Kidney epithelial cell (primary cell): ENCODE measurements at regions not wholly inside any gene's neighbourhood (a gene's known extent, or its start where the extent isn't known, plus 50 kb on each side); places are given as distances from the start of the nearest gene placed in this dataset.

Experiments used
- DNase-seq: peaks from one replicate; pipeline ENCODE4 v3.0.0-alpha.2; 2010; ENCODE audit warnings: low read depth
- H3K27me3 ChIP-seq: 2 replicates; pipeline ENCODE4 v1.6.0; 2011; ENCODE audit warnings: low read length; ENCODE audit not compliant: control insufficient read depth, insufficient read depth
- H3K36me3 ChIP-seq: 2 replicates; pipeline ENCODE4 v1.5.1; 2011; ENCODE audit warnings: low read length; ENCODE audit not compliant: control insufficient read depth, insufficient read depth
- H3K4me3 ChIP-seq: 2 replicates; pipeline ENCODE4 v1.5.1; 2011; ENCODE audit warnings: low read depth, mild to moderate bottlenecking, control low read depth, low read length
- CTCF ChIP-seq: IDR thresholded peaks from 2 replicates; pipeline ENCODE4 v1.5.1; 2011; ENCODE audit warnings: mild to moderate bottlenecking, moderate library complexity, low read length, control low read depth, inconsistent platforms; ENCODE audit not compliant: insufficient read depth, poor library complexity, severe bottlenecking

GRCh38 chr13:90690458-90691080 lies 656.9 kb upstream of the MIR17HG start:
- H3K27me3 ChIP-seq: no peaks in the 10 kb centered on the region
- no peak overlapping the region for H3K4me3 ChIP-seq
- no peak for TF ChIP-seq CTCF
- no peaks in the 10 kb centered on the region for H3K36me3 ChIP-seq
- DNase-seq: no peak

GRCh38 chr13:90696254-90696653 lies 651.2 kb upstream of the MIR17HG start:
- peak; percentile 56 for DNase-seq
- TF ChIP-seq CTCF: no peak
- Histone ChIP-seq H3K4me3 (no peak overlapping the region), H3K27me3 (no peaks in the 10 kb centered on the region), H3K36me3 (no peaks in the 10 kb centered on the region)

GRCh38 chr13:90696656-90697055 lies 650.8 kb upstream of the MIR17HG start:
- Histone ChIP-seq H3K27me3 (no peaks in the 10 kb centered on the region), H3K36me3 (no peaks in the 10 kb centered on the region), H3K4me3 (no peak overlapping the region)
- DNase-seq: no peak
- no peak for TF ChIP-seq CTCF

GRCh38 chr13:90700340-90700739 lies 647.1 kb upstream of the MIR17HG start:
- no peak for DNase-seq
- Histone ChIP-seq H3K36me3 (no peaks in the 10 kb centered on the region), H3K4me3 (no peak overlapping the region), H3K27me3 (no peaks in the 10 kb centered on the region)
- TF ChIP-seq CTCF: no peak

GRCh38 chr13:90701264-90701663 lies 646.2 kb upstream of the MIR17HG start:
- no peak overlapping the region for H3K4me3 ChIP-seq
- no peaks in the 10 kb centered on the region for H3K36me3 ChIP-seq
- TF ChIP-seq CTCF: no peak
- no peak for DNase-seq
- no peaks in the 10 kb centered on the region for H3K27me3 ChIP-seq

- Histone ChIP-seq H3K36me3 (no peaks in the 10 kb centered on the region), H3K27me3 (no peaks in the 10 kb centered on the region), H3K4me3 (no peak overlapping the region)
- DNase-seq: no peak
- TF ChIP-seq CTCF: no peak
These were observed 645.4 kb upstream of the MIR17HG start for GRCh38 chr13:90702050-90702449.
